ENCODE measurements at regions not wholly inside any gene's neighbourhood (a gene's known extent, or its start where the extent isn't known, plus 50 kb on each side); places are given as distances from the start of the nearest gene placed in this dataset.

DNA sequence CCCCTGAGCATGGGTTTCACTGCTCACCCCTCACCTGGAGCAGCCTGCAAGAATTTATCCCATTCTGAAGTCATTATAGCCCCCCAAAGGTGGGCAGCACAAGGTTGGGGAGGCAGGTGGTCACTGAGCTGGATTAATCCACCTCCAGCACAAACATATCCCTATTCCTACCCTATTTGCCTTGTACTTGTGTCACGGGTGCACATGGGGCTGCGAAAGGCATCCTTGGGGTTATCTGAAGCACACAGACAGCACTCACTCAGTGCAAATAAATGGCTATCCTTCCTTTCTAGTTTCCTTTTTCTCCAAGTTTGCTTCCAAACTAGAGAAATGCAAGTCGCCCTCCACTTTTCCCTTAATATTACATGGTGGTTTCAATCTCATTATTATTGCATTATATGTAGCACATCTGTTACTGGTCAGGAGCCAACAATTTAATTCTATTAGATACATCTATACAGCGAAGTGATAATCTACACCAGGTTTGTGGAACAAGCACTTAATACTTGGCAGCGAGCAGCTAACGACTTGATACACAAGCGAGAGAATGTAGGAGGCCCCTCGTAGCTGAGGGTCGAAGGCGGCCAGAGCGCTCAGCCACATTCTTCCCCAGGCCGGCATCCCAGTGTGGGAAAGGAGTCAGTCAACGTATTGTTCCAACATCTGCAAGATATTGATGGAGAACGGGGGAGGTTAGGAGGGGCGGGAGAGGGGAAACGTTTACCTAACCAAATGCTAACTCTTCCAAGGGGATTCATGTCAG is 121.3 kb upstream of the HABP2 start:
- TF ChIP-seq, protein P1, sequence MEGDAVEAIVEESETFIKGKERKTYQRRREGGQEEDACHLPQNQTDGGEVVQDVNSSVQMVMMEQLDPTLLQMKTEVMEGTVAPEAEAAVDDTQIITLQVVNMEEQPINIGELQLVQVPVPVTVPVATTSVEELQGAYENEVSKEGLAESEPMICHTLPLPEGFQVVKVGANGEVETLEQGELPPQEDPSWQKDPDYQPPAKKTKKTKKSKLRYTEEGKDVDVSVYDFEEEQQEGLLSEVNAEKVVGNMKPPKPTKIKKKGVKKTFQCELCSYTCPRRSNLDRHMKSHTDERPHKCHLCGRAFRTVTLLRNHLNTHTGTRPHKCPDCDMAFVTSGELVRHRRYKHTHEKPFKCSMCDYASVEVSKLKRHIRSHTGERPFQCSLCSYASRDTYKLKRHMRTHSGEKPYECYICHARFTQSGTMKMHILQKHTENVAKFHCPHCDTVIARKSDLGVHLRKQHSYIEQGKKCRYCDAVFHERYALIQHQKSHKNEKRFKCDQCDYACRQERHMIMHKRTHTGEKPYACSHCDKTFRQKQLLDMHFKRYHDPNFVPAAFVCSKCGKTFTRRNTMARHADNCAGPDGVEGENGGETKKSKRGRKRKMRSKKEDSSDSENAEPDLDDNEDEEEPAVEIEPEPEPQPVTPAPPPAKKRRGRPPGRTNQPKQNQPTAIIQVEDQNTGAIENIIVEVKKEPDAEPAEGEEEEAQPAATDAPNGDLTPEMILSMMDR (conservative IDR thresholded peaks at IDR 0.05): no peak
- no peak for TF ChIP-seq EZH2 (IDR thresholded peaks at IDR 0.05; ENCODE audit: low read depth)

Data from PC-9 (cell line).